GM21367 (cell line): ENCODE measurements at regions not wholly inside any gene's neighbourhood (a gene's known extent, or its start where the extent isn't known, plus 50 kb on each side); places are given as distances from the start of the nearest gene placed in this dataset.
"Not testable (repeated sequence)": the region's sequence is repeated elsewhere in the genome, so short reads cannot be mapped to it uniquely, and the experiment has no call there.

Experiments used
- ATAC-seq: cut with Tn5 transposase; IDR thresholded peaks from one replicate; pipeline ENCODE4 v1.9.1; 2021; ENCODE audit not compliant: unreplicated experiment

DNA sequence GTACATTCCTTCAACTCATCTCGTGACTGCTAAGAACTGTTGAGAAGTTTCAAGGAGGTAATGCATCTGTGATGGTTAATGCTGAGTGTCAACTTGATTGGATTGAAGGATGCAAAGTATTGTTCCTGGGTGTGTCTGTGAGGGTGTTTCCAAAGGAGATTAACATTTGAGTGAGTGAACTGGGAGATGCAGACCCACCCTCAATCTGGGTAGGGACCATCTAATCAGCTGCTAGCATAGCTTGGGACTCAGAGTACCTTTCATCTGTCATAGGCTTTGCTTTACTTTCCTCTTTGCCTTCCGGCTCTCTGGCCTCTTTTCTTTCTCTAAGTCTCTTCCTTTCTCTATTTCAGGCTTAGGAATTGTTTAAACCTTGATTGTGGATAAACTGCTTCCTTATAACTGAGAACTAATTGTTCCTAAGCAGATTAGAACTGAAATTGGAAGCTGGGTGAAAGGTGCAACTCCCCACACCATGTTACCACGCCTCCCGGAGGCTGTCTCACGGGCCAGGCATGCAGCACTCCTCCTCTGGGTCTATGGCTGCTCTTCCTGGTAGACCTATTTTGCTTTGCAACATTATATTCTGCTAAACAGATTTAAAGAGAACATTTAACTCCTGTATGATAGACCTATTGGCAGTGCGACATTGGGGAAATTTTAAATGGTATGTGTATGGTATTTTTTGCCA, 298.2 kb downstream of the CCSER2 start:
- no peak for ATAC-seq

DNA sequence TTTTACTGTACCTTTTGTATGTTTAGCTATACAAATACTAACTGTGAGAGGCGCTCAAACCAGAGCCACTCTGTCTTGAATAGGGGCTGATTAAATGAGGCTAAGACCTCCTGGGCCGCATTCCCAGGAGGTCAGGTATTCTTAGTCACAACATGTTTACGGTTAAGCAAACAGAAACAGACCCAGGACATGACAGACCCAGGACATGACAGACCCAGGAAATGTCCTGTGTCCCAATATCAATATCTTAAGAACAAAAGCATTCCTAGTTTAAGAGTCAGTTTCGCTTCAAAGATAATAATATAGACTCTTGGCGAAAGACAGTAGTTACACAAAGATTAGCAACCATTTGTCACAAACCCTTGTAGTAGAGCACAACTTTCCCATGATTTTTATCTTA, 304.5 kb downstream of the CCSER2 start:
- ATAC-seq: no peak

DNA sequence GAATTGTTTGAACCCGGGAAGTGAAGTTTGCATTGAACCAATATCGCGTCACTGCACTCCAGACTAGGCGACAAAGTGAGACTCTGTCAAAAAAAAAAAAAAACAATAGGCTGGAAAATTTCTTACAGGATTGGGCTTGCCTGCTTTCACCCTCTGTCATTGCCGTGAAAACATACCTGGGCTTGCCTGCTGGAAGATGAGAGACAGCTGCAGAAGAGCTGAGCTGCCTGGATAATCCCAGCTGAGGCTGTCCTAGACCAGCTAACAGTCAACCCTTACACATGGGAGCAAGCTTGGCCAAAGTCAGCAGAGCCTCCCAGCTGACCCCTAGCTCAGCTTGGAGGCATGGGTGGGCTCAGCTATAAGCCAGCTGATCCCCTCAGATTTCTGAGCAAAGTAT, 306.2 kb downstream of the CCSER2 start:
- no peak for ATAC-seq

DNA sequence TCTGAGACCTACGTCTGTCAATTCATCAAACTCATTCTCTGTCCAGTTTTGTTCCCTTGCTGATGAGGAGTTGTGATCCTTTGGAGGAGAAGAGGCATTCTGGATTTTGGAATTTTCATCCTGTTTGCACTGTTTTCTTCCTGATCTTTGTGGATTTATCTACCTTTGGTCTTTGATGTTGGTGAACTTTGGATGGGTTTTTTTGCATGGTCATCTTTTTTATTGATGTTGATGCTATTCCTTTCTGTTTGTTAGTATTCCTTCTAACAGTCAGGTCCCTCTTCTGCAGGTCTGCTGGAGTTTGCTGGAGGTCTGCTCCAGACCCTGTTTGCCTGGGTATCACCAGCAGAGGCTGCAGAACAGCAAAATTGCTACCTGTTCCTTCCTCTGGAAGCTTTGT, 322.2 kb downstream of the CCSER2 start:
- ATAC-seq: not testable (repeated sequence)

DNA sequence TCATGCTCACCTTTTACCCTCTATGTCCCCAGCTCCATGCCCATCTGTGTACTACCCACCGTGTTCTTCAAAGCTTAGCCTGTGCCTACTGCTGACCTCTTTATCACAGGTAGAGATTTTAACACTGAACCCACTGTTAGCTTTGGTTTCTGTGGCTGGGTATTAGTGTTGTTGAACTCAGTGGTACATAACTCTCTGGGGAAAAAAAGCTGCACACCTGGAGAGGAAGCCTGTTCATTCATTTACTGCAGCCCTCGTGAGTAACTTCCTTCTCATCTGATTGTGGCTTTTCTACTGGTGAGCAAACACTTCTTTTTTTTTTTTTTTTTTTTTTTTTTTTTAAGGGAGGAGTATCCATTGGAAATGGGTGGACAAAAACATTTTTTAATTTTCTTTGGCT, 326.3 kb downstream of the CCSER2 start:
- ATAC-seq: peak; percentile 76

DNA sequence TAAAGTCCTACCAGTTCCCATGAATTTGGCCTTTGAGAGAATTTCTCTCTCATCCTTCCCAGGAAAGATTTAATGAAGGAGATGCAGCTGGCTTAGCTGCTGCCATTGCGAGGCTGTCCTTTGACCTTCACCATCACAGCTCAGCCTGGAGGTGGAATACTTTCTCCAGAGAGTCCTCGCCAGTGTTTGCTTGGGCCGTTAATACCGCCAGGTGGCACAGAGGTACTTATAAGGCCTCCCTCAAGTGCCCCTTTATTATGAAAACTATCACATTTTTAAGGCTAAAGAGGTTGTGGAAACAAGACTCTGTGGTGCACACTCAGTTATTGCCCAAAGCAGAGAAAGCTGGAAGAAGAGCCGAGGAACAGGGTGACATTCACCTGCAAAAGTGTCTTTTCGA, 330.6 kb downstream of the CCSER2 start:
- ATAC-seq: no peak

DNA sequence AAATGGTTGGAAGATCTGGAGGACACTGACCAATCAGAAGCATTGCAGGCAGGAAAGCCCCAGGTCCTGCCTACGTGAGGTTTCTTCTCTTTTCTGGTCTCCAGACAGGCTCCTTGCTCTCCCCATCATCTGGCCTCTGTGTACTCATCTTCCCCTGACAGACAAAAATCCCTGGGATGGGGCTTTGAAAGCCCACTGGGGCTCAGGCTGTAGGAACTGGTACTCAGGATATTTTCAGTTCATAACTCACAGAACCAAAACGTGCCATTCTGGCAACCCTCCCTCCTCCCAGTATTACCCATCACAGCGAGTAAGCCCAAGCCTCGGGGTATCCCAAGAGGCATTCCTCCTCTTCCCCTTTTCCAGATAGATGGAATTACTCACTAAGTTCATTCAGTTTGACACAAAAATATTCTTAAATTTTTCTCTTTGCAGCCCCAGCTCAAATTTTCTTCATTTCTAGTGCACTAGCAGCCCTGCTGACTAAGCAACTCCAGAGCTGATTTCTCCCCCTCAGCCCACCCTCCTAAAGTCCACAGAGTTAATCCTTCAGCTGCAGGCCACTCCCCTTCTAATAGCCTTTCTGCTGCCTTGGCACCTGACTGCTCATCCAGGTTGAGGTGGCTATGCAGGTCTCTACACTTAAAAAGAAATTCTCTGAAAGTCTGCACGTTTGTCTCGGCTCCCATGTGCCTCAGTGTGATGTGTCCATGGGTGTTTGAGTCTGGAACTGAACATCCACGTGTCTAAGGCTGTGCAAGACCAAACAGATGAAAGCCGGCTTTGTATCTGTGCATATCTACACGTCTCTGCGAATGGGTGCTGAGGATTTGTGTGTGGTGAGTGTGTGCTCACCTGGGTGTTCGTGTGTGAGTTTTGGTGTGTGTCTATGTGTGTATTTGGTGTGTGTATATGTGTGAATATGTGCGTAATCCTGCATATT, 331.4 kb downstream of the CCSER2 start:
- no peak for ATAC-seq

DNA sequence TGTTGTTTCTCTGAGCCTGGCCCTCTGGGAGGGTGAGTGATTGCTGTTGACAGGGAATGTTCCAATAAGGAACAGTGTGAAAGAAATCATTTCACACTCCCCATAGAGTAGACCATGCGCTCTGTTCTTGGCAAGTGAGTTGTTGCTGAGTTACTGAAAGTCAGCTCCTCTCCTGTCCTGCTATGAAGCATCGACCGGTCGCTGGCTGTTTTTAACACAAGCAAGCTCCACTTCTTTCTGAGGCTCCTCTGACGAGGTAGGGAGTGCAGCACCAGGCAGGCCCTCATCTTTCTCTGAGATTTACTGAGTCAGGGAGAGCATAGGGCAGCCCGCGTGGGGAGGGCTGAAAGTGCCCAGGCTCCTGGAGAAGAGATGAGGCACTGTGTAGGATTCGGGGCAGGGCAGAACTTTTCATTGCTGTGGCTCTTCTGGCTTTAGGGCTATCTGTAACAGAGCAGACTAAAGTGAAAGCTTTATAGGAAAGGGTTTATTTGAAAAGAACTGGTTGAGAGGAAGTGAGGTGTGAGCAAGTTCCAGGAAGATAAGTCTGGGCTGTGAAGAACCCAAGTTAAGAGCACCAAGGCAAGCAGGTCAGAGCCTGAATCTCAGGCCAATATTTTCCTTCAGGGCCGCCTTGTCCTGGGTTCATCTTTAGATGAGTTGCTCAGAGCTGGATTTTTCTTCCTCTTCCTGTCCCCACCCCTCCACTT, 332.2 kb downstream of the CCSER2 start:
- no peak for ATAC-seq

DNA sequence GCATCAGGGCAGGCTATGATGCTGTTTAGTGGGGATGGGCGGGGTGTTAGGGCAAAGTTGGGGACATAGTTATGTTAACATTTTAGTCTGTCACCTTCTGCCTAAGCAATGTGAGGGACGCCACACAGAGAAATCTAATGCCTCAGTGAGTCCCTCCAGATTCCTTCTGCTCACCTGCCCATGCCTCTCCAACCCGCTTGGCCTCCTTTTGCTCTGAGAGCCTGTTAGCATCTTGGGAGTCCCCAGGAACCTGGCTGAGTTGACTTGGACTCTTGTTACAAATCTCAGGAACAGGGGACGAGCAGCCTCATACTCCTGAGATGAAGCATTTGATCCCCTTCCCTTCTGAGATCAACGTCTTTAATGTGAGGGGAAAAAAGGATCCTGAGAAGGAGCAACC, 336.8 kb downstream of the CCSER2 start:
- no peak for ATAC-seq

DNA sequence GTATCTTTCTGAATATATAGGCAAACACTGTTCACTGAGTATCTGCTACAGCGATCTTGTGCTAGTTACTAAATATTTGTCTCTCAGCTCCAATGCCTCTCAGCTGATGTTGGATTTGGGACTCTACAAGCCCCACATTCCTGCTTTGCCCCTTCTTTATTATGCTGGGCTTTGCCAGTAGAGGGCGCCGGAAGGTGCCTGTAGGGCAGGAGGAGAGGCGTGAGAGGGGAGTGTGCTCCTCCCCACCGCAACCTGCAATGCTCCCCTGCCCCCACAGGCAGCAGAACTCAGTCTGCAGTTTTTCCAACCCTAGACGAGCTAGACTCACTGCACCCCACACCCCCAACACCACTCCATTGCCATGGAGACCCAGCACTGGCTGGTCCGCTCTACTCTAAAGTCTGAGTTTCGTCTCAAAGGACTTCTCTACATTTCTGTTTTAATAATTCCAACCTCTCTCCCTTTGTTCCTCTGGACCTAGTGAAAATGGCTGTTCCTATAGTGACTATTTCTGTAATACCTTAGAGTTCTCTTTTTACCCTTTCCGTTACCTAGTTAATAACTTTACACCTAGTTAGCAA, 337.6 kb downstream of the CCSER2 start:
- peak; percentile 69 for ATAC-seq

DNA sequence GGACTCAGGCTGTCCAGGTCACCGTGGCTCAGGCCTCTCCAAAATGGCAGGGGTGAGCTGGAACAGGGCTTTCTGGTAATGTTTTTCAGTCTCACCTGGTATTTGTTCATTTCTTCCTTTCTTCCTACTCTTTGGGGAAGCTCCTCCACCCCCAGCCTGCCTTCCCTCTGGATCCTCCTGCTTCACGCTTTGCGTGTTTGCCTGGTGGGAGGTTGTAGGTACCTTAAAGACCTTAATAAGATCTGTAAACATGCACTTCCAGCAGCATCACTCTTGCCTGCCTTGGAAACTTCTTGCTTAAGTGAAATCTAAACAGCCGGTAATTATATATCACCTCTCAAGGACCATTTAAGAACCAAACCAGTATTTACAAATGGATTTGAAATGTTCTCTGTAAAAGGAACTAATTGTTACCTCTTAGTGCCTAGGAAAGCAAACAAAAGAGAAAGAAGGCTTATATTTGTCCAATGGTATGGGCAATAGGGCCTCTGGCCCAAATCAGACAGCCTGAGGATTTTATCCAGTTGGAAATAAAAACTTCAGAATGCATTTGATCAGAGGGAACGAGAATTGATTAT, 339.9 kb downstream of the CCSER2 start:
- no peak for ATAC-seq

DNA sequence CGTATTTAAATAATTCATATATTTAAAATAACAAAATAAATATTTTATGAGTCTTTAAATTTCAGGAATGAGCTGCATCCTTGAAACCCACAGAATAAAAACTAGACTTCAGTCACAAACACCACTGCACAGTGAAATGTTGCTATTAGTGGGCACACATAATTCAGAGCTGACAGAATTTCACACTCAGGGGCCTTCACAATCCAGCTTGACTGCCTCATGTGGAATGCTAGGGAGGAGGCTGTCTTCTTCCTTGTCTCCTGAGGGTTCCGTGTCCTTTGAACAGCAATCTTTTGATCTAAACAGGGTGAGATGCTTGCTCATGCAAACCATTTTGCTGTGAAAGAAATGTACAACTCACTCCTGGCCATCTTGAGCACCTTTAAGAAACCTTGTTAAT, 346.7 kb downstream of the CCSER2 start:
- no peak for ATAC-seq

DNA sequence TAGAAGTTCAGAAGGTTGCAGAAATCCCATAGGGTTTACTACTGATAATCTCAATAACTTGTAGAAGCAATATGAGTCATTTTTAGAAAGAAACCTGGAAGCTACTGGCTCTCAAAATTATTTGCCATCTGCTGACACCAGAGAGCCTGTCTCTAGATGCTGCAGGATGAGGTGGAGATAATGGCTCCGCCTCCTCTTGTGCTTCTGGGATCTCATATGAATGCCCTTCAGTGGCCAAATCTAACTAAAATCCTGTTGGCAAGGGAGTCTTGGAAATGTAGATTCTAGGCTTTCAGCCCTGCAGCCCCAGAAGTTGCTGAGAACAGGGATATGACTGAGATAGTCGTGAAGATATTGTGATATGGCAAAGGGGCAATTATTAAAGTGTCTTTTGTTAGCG, 348.1 kb downstream of the CCSER2 start:
- ATAC-seq: no peak

DNA sequence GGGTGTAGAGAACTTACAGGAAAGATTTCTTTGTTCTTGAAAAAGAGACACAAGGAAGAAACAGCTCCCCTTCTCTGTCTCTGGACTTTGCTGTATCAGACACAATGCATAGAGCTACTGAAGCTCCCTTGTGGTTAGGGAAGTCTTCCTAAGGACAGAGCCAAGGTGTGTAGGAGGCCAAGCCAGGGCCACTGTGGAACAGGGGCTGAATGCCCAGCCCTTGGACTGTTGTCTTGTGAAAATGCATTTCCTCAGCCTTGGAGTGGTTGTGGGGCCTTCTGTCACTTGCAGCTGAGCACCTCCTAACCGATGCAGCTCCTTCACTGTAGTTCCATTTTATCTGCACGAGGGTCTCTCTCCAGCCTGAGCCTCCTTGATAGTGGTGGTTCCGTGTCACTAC, 353.4 kb downstream of the CCSER2 start:
- no peak for ATAC-seq

DNA sequence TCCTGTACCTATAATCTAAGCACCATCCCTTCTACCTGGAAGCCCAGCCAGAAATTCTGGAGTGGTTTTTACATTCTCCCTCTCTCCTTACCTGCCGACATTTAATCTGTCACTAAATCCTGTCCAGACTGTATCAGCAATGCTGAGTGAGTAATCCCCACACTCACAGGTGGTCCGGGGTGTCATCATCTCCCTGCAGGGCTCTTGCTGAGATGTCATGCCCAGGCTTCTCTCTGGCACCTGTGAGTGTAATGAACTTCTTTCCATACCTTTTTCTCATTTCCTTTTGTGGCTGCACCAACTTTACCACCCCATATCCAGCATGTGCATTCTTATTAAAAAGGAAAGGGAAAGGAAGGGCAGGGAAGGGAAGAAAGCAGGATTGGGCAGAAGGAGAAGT, 355.2 kb downstream of the CCSER2 start:
- ATAC-seq: no peak

DNA sequence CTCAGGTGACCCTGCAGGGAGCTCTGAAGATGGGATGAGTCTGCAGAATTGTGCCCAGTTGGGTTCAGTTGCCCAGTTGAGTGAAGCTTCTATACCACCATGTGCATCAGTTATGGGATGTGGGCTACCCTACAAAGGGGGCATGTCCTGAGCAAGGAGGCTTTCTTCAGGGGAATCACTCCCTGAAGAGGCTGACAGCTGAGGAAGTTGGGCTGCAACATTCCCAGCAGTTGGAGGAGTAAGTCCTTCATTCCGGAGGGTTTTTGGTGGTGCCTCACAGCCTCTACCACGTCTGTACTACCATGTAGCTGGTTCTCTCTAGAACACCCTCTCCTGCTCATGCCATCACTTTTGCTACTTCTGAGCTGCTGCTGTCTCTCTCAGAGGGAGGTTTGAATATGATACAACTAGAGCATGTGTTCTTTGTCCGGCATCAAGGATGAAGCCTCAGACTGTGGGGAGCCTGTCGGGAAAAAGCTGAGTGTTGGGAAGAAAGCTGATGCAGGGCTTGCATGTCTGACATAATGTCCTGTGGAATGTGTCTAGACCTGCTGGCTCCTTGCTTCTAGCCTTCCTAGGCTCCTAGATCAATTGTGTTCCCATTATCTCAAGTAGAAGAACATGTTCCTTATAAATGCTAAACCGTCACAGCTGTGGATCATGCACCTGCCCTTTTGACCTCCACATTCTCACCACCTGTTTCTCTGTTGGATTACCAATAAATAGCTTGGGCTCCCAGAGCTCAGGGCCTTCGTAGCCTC, 355.8 kb downstream of the CCSER2 start:
- ATAC-seq: no peak

DNA sequence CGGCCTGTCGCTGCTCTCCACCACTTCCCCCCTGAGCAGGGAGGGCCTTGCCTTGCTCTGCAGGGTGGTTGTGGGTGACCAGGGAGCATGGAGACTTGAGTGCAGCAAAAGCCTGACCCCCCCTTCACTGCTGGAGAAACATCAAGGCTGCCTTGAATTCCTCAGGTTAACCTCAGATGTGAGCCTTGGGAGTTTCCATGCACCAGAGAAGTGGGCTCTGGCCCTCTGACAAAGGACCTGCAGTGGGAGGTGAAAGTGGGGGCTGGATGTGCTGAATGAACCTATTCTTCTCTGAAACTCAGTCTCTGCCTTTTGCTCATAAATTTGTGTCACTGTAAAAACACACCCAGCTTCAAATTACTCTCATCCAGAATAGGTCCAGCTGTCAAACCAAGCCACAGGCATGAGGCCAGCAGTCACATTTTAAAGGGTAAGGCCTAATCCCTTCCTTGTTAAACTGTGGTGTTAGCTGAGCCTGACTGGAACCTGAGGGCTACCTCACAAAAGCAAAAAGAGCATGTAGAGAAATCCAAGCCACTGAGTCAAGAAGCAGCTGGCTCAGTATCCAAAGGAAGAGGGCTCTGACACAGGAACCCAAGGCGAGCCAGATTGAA, 356.8 kb downstream of the CCSER2 start:
- no peak for ATAC-seq

DNA sequence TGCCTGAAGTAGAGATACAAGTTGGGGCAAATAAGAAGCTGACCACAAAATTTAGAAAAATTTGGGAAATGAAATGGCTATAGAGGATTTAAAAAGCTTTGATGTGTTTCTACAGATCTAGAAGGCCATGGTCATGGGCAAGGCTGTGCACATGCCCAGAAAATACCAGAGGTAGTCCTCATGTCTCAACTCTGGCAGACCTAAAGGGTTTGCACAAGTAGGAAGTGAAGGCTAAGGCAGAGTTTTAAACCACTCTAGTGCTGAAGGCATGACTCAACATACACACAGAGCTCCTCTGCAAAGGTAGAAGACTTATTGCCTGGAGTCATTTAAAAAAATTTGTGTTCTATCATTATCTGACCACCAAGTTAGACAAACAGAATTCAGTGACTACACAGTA, 364.6 kb downstream of the CCSER2 start:
- no peak for ATAC-seq

DNA sequence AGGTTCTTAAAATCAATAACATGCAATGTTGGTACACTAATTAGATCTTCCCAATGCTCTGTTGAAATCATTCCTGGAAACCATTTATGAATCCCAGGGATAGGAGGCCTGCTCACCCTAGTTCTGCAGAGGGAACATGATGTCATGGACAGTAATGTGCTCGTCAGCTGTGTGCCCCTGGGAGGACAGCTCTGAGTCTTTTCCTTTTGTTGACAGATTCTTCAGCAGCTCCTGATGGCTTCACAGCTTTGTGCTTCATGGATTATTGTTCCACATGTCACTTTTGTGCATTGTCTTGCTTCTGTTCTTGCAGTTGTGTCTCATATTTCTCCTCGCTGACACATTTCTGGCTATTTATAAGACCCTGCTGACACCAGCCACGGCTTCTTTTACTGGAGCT, 367.5 kb downstream of the CCSER2 start:
- ATAC-seq: no peak

DNA sequence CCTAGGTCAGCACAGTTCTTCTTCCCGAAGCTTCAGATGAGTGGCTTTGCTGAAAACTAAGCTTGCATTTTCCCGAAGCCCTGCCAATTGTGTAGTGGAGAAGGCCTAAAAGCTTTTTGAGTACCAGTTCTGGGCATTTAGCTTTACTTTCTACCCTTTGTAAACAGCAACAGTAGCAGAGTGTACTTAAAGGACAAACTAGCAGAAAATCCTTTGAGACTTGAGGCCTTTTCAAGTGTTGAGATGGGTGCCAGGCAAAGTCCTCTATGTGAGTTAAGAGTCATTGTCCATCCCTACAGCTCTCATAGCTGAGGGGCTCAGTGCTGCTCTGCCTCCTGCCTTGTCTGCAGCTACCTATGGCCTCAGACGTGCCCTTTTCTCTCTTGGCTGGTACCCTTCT, 368.2 kb downstream of the CCSER2 start:
- ATAC-seq: no peak
